ENCODE measurements at regions not wholly inside any gene's neighbourhood (a gene's known extent, or its start where the extent isn't known, plus 50 kb on each side); places are given as distances from the start of the nearest gene placed in this dataset.

DNA sequence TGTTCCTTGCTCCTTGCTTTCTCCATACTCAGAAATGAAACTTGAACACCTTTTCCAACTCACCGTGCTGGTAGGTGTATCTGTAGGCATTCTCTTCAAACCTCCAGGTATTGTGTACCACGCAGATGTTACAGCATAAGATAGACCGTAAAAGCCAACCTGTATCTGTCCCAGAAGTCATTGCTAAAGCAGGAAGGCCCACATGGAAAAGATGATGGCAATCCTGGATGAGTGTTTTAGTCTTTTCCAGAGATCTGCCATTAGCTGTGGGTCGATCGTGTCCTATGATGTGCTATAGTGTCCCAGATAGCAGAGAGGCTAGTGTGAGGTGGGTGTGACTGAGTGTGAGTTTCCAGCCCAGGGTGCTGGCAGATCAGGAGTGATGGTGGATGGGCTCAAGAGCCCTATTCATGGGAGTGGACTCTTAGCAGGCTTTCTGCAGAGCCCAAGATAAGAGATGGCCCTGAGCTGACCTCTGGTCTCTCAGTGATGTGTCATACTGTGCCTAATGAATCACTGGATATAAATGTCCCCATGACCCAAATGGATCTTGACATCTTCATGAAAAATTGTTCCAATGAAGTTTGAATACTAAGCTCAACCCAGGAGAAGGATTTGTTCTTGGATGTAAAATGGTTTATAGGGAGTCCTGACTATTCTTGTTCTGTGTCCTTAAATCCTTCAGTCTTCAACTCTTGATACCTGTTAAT is 69.1 kb upstream of the WDR1 start:
- H3K4me3 Mint-ChIP-seq (ENCODE audit: unreplicated experiment) = no peak overlapping the region
- no peak for DNase-seq (ENCODE audit: low spot score)
- H3K4me1 Mint-ChIP-seq (ENCODE audit: low read depth) = no peaks in the 10 kb centered on the region
- no peaks in the 10 kb centered on the region for H3K36me3 Mint-ChIP-seq (ENCODE audit: low read depth)
- no peak overlapping the region for H3K27ac Mint-ChIP-seq (ENCODE audit: unreplicated experiment)
- H3K9me3 Mint-ChIP-seq (ENCODE audit: low read depth) = peaks cover 2% of the 10 kb centered on the region
- H3K27me3 Mint-ChIP-seq (ENCODE audit: low read depth) = peaks cover 5% of the 10 kb centered on the region
- TF ChIP-seq, protein P1, sequence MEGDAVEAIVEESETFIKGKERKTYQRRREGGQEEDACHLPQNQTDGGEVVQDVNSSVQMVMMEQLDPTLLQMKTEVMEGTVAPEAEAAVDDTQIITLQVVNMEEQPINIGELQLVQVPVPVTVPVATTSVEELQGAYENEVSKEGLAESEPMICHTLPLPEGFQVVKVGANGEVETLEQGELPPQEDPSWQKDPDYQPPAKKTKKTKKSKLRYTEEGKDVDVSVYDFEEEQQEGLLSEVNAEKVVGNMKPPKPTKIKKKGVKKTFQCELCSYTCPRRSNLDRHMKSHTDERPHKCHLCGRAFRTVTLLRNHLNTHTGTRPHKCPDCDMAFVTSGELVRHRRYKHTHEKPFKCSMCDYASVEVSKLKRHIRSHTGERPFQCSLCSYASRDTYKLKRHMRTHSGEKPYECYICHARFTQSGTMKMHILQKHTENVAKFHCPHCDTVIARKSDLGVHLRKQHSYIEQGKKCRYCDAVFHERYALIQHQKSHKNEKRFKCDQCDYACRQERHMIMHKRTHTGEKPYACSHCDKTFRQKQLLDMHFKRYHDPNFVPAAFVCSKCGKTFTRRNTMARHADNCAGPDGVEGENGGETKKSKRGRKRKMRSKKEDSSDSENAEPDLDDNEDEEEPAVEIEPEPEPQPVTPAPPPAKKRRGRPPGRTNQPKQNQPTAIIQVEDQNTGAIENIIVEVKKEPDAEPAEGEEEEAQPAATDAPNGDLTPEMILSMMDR (IDR thresholded peaks at IDR 0.05) = no peak

DNA sequence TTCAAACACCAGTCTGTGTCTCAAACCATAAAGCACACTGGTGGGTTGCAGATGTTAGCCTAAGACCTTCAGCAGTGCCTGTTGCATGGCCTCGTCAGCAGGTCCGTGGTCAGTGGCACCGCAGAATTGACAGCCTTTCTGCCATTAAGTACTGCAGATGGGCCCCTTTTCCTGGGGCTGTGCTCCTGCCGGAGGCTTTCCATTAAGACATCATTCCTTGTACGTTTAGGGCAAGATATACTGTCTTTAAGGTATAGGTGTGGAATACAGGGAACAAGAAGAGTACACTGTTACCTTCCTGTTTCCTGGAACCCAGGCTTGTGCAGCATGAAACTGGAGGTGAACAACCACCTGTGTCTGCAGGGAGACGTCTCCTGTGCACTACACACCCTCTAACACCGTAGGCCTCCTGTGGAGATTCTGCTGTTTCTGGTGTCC is 67.9 kb upstream of the WDR1 start:
- Mint-ChIP-seq H3K27ac (ENCODE audit: unreplicated experiment) (no peak overlapping the region), H3K4me1 (ENCODE audit: low read depth) (no peaks in the 10 kb centered on the region), H3K4me3 (ENCODE audit: unreplicated experiment) (no peak overlapping the region), H3K9me3 (ENCODE audit: low read depth) (peaks cover 2% of the 10 kb centered on the region), H3K36me3 (ENCODE audit: low read depth) (no peaks in the 10 kb centered on the region), H3K27me3 (ENCODE audit: low read depth) (peaks cover 5% of the 10 kb centered on the region)
- TF ChIP-seq, protein P1 (IDR thresholded peaks at IDR 0.05) = no peak
- no peak for DNase-seq (ENCODE audit: low spot score)

DNA sequence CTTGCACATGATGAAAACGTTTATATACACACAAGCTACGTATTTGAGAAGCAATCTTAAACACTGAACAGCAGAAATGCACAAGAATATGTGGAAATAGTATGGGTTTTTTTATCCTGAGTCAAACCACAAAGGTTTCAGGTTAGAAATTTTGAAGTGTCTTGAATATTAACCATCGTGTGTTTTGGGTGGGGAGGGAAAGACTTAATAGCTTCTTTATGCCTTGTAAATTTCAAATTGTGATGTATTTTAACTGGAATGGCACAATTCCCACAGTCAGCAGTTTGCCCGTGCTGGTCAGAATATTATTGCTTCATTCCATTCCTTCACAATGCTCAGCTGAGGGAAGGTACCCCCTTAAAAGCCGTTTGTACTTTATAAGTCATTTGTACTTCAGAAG is 67.4 kb upstream of the WDR1 start:
- H3K27ac Mint-ChIP-seq (ENCODE audit: unreplicated experiment) = no peak overlapping the region
- TF ChIP-seq, protein P1 (IDR thresholded peaks at IDR 0.05) = no peak
- H3K4me1 Mint-ChIP-seq (ENCODE audit: low read depth) = no peaks in the 10 kb centered on the region
- H3K36me3 Mint-ChIP-seq (ENCODE audit: low read depth) = no peaks in the 10 kb centered on the region
- peaks cover 2% of the 10 kb centered on the region for H3K9me3 Mint-ChIP-seq (ENCODE audit: low read depth)
- no peak overlapping the region for H3K4me3 Mint-ChIP-seq (ENCODE audit: unreplicated experiment)
- DNase-seq (ENCODE audit: low spot score) = no peak
- H3K27me3 Mint-ChIP-seq (ENCODE audit: low read depth) = peaks cover 10% of the 10 kb centered on the region

GRCh38 chr4:10183462-10183861 is 66.9 kb upstream of the WDR1 start:
- peaks cover 11% of the 10 kb centered on the region for H3K27me3 Mint-ChIP-seq (ENCODE audit: low read depth)
- DNase-seq (ENCODE audit: low spot score) = no peak
- no peak overlapping the region for H3K4me3 Mint-ChIP-seq (ENCODE audit: unreplicated experiment)
- no peaks in the 10 kb centered on the region for H3K36me3 Mint-ChIP-seq (ENCODE audit: low read depth)
- no peak overlapping the region for H3K27ac Mint-ChIP-seq (ENCODE audit: unreplicated experiment)
- H3K9me3 Mint-ChIP-seq (ENCODE audit: low read depth) = peaks cover 2% of the 10 kb centered on the region
- TF ChIP-seq, protein P1 (IDR thresholded peaks at IDR 0.05) = no peak
- H3K4me1 Mint-ChIP-seq (ENCODE audit: low read depth) = no peaks in the 10 kb centered on the region

GRCh38 chr4:10182446-10183424 is 66.1 kb upstream of the WDR1 start:
- no peaks in the 10 kb centered on the region for H3K4me1 Mint-ChIP-seq (ENCODE audit: low read depth)
- H3K4me3 Mint-ChIP-seq (ENCODE audit: unreplicated experiment) = no peak overlapping the region
- TF ChIP-seq, protein P1 (IDR thresholded peaks at IDR 0.05) = no peak
- no peak overlapping the region for H3K27ac Mint-ChIP-seq (ENCODE audit: unreplicated experiment)
- H3K36me3 Mint-ChIP-seq (ENCODE audit: low read depth) = no peaks in the 10 kb centered on the region
- H3K27me3 Mint-ChIP-seq (ENCODE audit: low read depth) = peaks cover 11% of the 10 kb centered on the region
- no peak for DNase-seq (ENCODE audit: low spot score)
- H3K9me3 Mint-ChIP-seq (ENCODE audit: low read depth) = peaks cover 2% of the 10 kb centered on the region

All from chondrocyte (in vitro differentiated cells).